ENCODE measurements at regions not wholly inside any gene's neighbourhood (a gene's known extent, or its start where the extent isn't known, plus 50 kb on each side); places are given as distances from the start of the nearest gene placed in this dataset.

GRCh38 chr6:4296552-4296951 lies 161.2 kb upstream of the ECI2 start:
- TF ChIP-seq CTCF (IDR thresholded peaks at IDR 0.05) (no peak), POLR2A (IDR thresholded peaks at IDR 0.05) (no peak), EP300 (IDR thresholded peaks at IDR 0.05) (no peak), POLR2AphosphoS5 (IDR thresholded peaks at IDR 0.05) (no peak)
- H3K27me3 ChIP-seq, result no peaks in the 10 kb centered on the region
- H3K4me1 ChIP-seq, result no peaks in the 10 kb centered on the region
- no peaks in the 10 kb centered on the region for H3K36me3 ChIP-seq
- peaks cover 0 to 11% (median 0%) of the 10 kb centered on the region in 4 donors for H3K9me3 ChIP-seq
- no peak overlapping the region for H3K27ac ChIP-seq
- intact Hi-C loops (cut with DNase I; ENCODE audit: low total_unique reads), result no loop called here
- DNase-seq, result no peak
- 55 to 78% (median 73%) methylated on average over 3 of the region's 3 CpGs for WGBS, 5 donors
- no peak overlapping the region for H3K4me3 ChIP-seq

- Histone ChIP-seq H3K27me3 (no peaks in the 10 kb centered on the region), H3K4me3 (no peak overlapping the region), H3K36me3 (no peaks in the 10 kb centered on the region), H3K27ac (no peak overlapping the region), H3K9me3 (peaks cover 0 to 11% (median 0%) of the 10 kb centered on the region in 4 donors), H3K4me1 (no peaks in the 10 kb centered on the region)
- no peak for DNase-seq
- intact Hi-C loops (cut with DNase I; ENCODE audit: low total_unique reads), result no loop called here
- 50 to 69% (median 63%) methylated on average over 2 of the region's 2 CpGs for WGBS, 5 donors
- TF ChIP-seq CTCF (IDR thresholded peaks at IDR 0.05) (no peak), EP300 (IDR thresholded peaks at IDR 0.05) (no peak), POLR2A (IDR thresholded peaks at IDR 0.05) (no peak), POLR2AphosphoS5 (IDR thresholded peaks at IDR 0.05) (no peak)
These were observed 160.4 kb upstream of the ECI2 start for GRCh38 chr6:4295783-4296155.

GRCh38 chr6:4295058-4295782 lies 159.8 kb upstream of the ECI2 start:
- 86 to 91% (median 88%) methylated on average over 10 of the region's 10 CpGs for WGBS, 5 donors
- Histone ChIP-seq H3K9me3 (peaks cover 0 to 11% (median 0%) of the 10 kb centered on the region in 4 donors), H3K4me3 (no peak overlapping the region), H3K27me3 (no peaks in the 10 kb centered on the region), H3K4me1 (no peaks in the 10 kb centered on the region), H3K27ac (no peak overlapping the region), H3K36me3 (no peaks in the 10 kb centered on the region)
- TF ChIP-seq POLR2AphosphoS5 (IDR thresholded peaks at IDR 0.05), result no peak
- TF ChIP-seq EP300 (IDR thresholded peaks at IDR 0.05), result no peak
- TF ChIP-seq CTCF (IDR thresholded peaks at IDR 0.05), result no peak
- no peak for TF ChIP-seq POLR2A (IDR thresholded peaks at IDR 0.05)
- no peak for DNase-seq
- intact Hi-C loops (cut with DNase I; ENCODE audit: low total_unique reads), result no loop called here

- TF ChIP-seq POLR2A (IDR thresholded peaks at IDR 0.05), result no peak
- TF ChIP-seq EP300 (IDR thresholded peaks at IDR 0.05), result no peak
- no peak for TF ChIP-seq POLR2AphosphoS5 (IDR thresholded peaks at IDR 0.05)
- no peak for TF ChIP-seq CTCF (IDR thresholded peaks at IDR 0.05)
- Histone ChIP-seq H3K27ac (no peak overlapping the region), H3K36me3 (no peaks in the 10 kb centered on the region), H3K4me3 (no peak overlapping the region), H3K4me1 (no peaks in the 10 kb centered on the region), H3K9me3 (peaks cover 0 to 11% (median 0%) of the 10 kb centered on the region in 4 donors), H3K27me3 (no peaks in the 10 kb centered on the region)
- WGBS, 5 donors, result 82 to 95% (median 86%) methylated on average over 7 to 9 of the region's 9 CpGs
- DNase-seq, result no peak
- intact Hi-C loops (cut with DNase I; ENCODE audit: low total_unique reads), result no loop called here
These were observed 159.3 kb upstream of the ECI2 start for GRCh38 chr6:4294636-4295035.

Data from stomach (tissue), 8 donors.